ENCODE measurements at regions not wholly inside any gene's neighbourhood (a gene's known extent, or its start where the extent isn't known, plus 50 kb on each side); places are given as distances from the start of the nearest gene placed in this dataset.

DNA sequence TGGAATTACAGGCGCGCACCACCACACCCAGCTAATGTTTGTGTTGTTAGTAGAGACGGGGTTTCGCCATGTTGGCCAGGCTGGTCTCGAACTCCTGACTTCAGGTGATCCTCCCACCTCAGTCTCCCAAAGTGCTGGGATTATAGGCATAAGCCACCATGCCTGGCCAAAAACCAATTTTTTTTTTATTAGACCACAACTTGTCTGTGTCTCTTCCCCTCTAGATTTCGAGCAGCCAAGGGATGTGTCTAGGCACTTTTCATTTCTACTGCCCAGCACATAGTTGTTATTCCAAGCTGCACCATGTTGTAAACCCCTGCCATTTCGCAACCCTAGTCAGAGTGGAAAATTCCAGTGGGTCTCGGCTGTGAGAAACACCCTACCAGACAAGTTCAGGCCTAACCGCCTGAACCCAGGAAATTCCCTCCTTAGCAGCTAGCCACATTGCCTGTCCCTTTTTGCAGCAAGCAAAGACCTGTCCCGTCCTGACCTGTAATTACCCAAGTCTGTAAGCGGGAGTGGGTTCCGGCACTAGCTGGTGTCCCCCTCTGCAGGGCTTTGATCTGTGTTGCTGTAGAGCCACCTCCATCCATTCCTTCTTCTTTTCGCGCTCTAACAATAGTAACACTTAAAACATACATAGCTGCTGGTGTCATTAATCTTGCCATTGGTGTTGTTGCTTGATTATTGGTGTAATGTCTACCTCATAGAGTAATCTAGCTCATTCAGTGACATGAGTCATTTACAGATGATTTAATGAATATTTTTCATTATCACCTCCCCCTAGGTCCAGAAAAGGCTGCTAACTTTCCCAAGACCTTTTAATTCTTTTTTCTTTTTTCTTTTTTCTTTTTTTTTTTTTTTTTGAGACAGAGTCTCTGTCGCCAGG is 77.3 kb upstream of the ATF7IP2 start:
- H3K9me3 Mint-ChIP-seq = no peaks in the 10 kb centered on the region
- H3K36me3 Mint-ChIP-seq (ENCODE audit: low read depth) = no peaks in the 10 kb centered on the region
- no peaks in the 10 kb centered on the region; the same call in 1 of the 2 replicates for H3K9me2 ChIP-seq (ENCODE audit: insufficient read depth)
- no peak overlapping the region for H3K4me3 Mint-ChIP-seq
- H3F3A ChIP-seq (replicated peaks; ENCODE audit: low read depth) = no peaks in the 10 kb centered on the region
- ATAC-seq (no peak), DNase-seq (ENCODE audit: low spot score) (no peak)
- 0 out of 2 replicates have a peak, but pooled peaks cover 3% of the 10 kb centered on the region for H4K20me1 ChIP-seq (replicated peaks; ENCODE audit: insufficient read depth)
- H3K27ac ChIP-seq (ENCODE audit: low read depth) = no peak overlapping the region
- H3K27me3 ChIP-seq (ENCODE audit: insufficient read depth) = no peaks in the 10 kb centered on the region
- H3K36me3 ChIP-seq (ENCODE audit: insufficient read depth) = no peaks in the 10 kb centered on the region
- H2AFZ ChIP-seq = no peak overlapping the region
- TF ChIP-seq STAT1 (IDR thresholded peaks at IDR 0.05; ENCODE audit: unreplicated experiment) (no peak), POLR2AphosphoS5 (IDR thresholded peaks at IDR 0.05; ENCODE audit: low read depth) (no peak), ZNF114 (CRISPR knock-in tag; IDR thresholded peaks at IDR 0.05) (no peak)
- TF ChIP-seq, protein P1, sequence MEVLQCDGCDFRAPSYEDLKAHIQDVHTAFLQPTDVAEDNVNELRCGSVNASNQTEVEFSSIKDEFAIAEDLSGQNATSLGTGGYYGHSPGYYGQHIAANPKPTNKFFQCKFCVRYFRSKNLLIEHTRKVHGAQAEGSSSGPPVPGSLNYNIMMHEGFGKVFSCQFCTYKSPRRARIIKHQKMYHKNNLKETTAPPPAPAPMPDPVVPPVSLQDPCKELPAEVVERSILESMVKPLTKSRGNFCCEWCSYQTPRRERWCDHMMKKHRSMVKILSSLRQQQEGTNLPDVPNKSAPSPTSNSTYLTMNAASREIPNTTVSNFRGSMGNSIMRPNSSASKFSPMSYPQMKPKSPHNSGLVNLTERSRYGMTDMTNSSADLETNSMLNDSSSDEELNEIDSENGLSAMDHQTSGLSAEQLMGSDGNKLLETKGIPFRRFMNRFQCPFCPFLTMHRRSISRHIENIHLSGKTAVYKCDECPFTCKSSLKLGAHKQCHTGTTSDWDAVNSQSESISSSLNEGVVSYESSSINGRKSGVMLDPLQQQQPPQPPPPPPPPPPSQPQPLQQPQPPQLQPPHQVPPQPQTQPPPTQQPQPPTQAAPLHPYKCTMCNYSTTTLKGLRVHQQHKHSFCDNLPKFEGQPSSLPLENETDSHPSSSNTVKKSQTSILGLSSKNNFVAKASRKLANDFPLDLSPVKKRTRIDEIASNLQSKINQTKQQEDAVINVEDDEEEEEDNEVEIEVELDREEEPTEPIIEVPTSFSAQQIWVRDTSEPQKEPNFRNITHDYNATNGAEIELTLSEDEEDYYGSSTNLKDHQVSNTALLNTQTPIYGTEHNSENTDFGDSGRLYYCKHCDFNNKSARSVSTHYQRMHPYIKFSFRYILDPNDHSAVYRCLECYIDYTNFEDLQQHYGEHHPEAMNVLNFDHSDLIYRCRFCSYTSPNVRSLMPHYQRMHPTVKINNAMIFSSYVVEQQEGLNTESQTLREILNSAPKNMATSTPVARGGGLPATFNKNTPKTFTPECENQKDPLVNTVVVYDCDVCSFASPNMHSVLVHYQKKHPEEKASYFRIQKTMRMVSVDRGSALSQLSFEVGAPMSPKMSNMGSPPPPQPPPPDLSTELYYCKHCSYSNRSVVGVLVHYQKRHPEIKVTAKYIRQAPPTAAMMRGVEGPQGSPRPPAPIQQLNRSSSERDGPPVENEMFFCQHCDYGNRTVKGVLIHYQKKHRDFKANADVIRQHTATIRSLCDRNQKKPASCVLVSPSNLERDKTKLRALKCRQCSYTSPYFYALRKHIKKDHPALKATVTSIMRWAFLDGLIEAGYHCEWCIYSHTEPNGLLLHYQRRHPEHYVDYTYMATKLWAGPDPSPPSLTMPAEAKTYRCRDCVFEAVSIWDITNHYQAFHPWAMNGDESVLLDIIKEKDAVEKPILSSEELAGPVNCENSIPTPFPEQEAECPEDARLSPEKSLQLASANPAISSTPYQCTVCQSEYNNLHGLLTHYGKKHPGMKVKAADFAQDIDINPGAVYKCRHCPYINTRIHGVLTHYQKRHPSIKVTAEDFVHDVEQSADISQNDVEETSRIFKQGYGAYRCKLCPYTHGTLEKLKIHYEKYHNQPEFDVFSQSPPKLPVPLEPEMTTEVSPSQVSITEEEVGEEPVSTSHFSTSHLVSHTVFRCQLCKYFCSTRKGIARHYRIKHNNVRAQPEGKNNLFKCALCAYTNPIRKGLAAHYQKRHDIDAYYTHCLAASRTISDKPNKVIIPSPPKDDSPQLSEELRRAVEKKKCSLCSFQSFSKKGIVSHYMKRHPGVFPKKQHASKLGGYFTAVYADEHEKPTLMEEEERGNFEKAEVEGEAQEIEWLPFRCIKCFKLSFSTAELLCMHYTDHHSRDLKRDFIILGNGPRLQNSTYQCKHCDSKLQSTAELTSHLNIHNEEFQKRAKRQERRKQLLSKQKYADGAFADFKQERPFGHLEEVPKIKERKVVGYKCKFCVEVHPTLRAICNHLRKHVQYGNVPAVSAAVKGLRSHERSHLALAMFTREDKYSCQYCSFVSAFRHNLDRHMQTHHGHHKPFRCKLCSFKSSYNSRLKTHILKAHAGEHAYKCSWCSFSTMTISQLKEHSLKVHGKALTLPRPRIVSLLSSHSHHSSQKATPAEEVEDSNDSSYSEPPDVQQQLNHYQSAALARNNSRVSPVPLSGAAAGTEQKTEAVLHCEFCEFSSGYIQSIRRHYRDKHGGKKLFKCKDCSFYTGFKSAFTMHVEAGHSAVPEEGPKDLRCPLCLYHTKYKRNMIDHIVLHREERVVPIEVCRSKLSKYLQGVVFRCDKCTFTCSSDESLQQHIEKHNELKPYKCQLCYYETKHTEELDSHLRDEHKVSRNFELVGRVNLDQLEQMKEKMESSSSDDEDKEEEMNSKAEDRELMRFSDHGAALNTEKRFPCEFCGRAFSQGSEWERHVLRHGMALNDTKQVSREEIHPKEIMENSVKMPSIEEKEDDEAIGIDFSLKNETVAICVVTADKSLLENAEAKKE (CRISPR knock-in tag; IDR thresholded peaks at IDR 0.05) = no peak
- no peaks in the 10 kb centered on the region for H3K4me1 ChIP-seq (ENCODE audit: insufficient read depth)
- H3K79me2 ChIP-seq (replicated peaks; ENCODE audit: insufficient read depth) = no peaks in the 10 kb centered on the region
- no peak overlapping the region for H3K4me2 ChIP-seq
- H3K27ac Mint-ChIP-seq = no peak overlapping the region
- peaks cover 9% of the 10 kb centered on the region for H3K27me3 Mint-ChIP-seq (ENCODE audit: insufficient read depth, low read depth, poor library complexity)
- H3K4me3 ChIP-seq = no peak overlapping the region
- no peaks in the 10 kb centered on the region for H3K4me1 Mint-ChIP-seq

Data from GM23338 (cell line).